Kidney epithelial cell (primary cell): ENCODE measurements at regions not wholly inside any gene's neighbourhood (a gene's known extent, or its start where the extent isn't known, plus 50 kb on each side); places are given as distances from the start of the nearest gene placed in this dataset.

Experiments used
- DNase-seq: peaks from one replicate; pipeline ENCODE4 v3.0.0-alpha.2; 2010; ENCODE audit warnings: low read depth
- H3K27me3 ChIP-seq: 2 replicates; pipeline ENCODE4 v1.6.0; 2011; ENCODE audit warnings: low read length; ENCODE audit not compliant: control insufficient read depth, insufficient read depth
- H3K36me3 ChIP-seq: 2 replicates; pipeline ENCODE4 v1.5.1; 2011; ENCODE audit warnings: low read length; ENCODE audit not compliant: control insufficient read depth, insufficient read depth
- H3K4me3 ChIP-seq: 2 replicates; pipeline ENCODE4 v1.5.1; 2011; ENCODE audit warnings: low read depth, mild to moderate bottlenecking, control low read depth, low read length
- CTCF ChIP-seq: IDR thresholded peaks from 2 replicates; pipeline ENCODE4 v1.5.1; 2011; ENCODE audit warnings: mild to moderate bottlenecking, moderate library complexity, low read length, control low read depth, inconsistent platforms; ENCODE audit not compliant: insufficient read depth, poor library complexity, severe bottlenecking

- H3K27me3 ChIP-seq = peaks cover 41% of the 10 kb centered on the region
- H3K4me3 ChIP-seq = no peak overlapping the region
- DNase-seq = no peak
- TF ChIP-seq CTCF = no peak
- no peaks in the 10 kb centered on the region for H3K36me3 ChIP-seq
Observed at GRCh38 chr15:69660114-69660513, 207.5 kb downstream of the RPLP1 start.

GRCh38 chr15:69660658-69661405 lies 208.2 kb downstream of the RPLP1 start:
- no peak for TF ChIP-seq CTCF
- Histone ChIP-seq H3K4me3 (no peak overlapping the region), H3K27me3 (peaks cover 46% of the 10 kb centered on the region), H3K36me3 (no peaks in the 10 kb centered on the region)
- no peak for DNase-seq

- DNase-seq = no peak
- H3K27me3 ChIP-seq = peaks cover 50% of the 10 kb centered on the region
- TF ChIP-seq CTCF = no peak
- no peak overlapping the region for H3K4me3 ChIP-seq
- H3K36me3 ChIP-seq = no peaks in the 10 kb centered on the region
Observed at GRCh38 chr15:69661446-69661845, 208.8 kb downstream of the RPLP1 start.

- TF ChIP-seq CTCF = no peak
- H3K36me3 ChIP-seq = no peaks in the 10 kb centered on the region
- peaks cover 47% of the 10 kb centered on the region for H3K27me3 ChIP-seq
- DNase-seq = no peak
- no peak overlapping the region for H3K4me3 ChIP-seq
Observed at GRCh38 chr15:69661871-69662644, 209.4 kb downstream of the RPLP1 start.

GRCh38 chr15:69662645-69663000 lies 210.0 kb downstream of the RPLP1 start:
- TF ChIP-seq CTCF = no peak
- peaks cover 47% of the 10 kb centered on the region for H3K27me3 ChIP-seq
- DNase-seq = no peak

More at GRCh38 chr15:69662645-69663000, 210.0 kb downstream of the RPLP1 start:
- no peaks in the 10 kb centered on the region for H3K36me3 ChIP-seq
- H3K4me3 ChIP-seq = no peak overlapping the region
